Fibroblast of lung (primary cell): ENCODE measurements at regions not wholly inside any gene's neighbourhood (a gene's known extent, or its start where the extent isn't known, plus 50 kb on each side); places are given as distances from the start of the nearest gene placed in this dataset.

Experiments used
- DNase-seq, 2 donors: peaks; one replicate each; pipeline versions ENCODE4 v3.0.0 to v3.0.0-alpha.2; 2010; ENCODE audit warnings: low read depth in 2 of 2
- H2AFZ ChIP-seq: 2 replicates; pipeline ENCODE4 v1.5.1; 2012; ENCODE audit warnings: low read length, control low read depth, inconsistent platforms
- H3K27ac ChIP-seq: 2 replicates; pipeline ENCODE4 v1.5.1; 2011; ENCODE audit warnings: low read length, control low read depth; ENCODE audit not compliant: insufficient read depth
- H3K27me3 ChIP-seq: 2 replicates; pipeline ENCODE4 v1.5.1; 2011; ENCODE audit warnings: mild to moderate bottlenecking, low read length; ENCODE audit not compliant: control insufficient read depth, insufficient read depth
- H3K36me3 ChIP-seq: 2 replicates; pipeline ENCODE4 v1.5.1; 2011; ENCODE audit warnings: low read length; ENCODE audit not compliant: control insufficient read depth, insufficient read depth
- H3K4me1 ChIP-seq: 2 replicates; pipeline ENCODE4 v1.5.1; 2011; ENCODE audit warnings: low read length; ENCODE audit not compliant: control insufficient read depth, insufficient read depth; ENCODE audit errors: extremely low read depth
- H3K4me2 ChIP-seq: 2 replicates; pipeline ENCODE4 v1.5.1; 2011; ENCODE audit warnings: low read length, control low read depth; ENCODE audit not compliant: insufficient read depth; ENCODE audit errors: extremely low read depth
- H3K4me3 ChIP-seq, 4 experiments: fragments of 200-600 bp in 1 of 4; sonication (generic) in 1 of 4; replicated peaks in 1 of 4; 2 replicates each; pipeline ENCODE4 v1.5.1; 2011 to 2016; ENCODE audit warnings: low read length in 4 of 4, low read depth in 3 of 4, mild to moderate bottlenecking in 3 of 4, control low read depth in 2 of 4, inconsistent platforms in 1 of 4, mixed read lengths in 1 of 4; ENCODE audit not compliant: insufficient read depth in 1 of 4; ENCODE audit errors: control extremely low read depth in 1 of 4
- H3K79me2 ChIP-seq: 2 replicates; pipeline ENCODE4 v1.5.1; 2012; ENCODE audit warnings: mild to moderate bottlenecking, low read length, inconsistent platforms; ENCODE audit not compliant: control insufficient read depth, insufficient read depth
- H3K9ac ChIP-seq: 2 replicates; pipeline ENCODE4 v1.5.1; 2011; ENCODE audit warnings: mild to moderate bottlenecking, low read length, control low read depth; ENCODE audit not compliant: insufficient read depth
- H3K9me3 ChIP-seq: 2 replicates; pipeline ENCODE4 v1.5.1; 2012; ENCODE audit warnings: low read depth, low read length; ENCODE audit not compliant: control insufficient read depth, insufficient read depth
- H4K20me1 ChIP-seq: 2 replicates; pipeline ENCODE4 v1.5.1; 2011; ENCODE audit warnings: low read length; ENCODE audit not compliant: control insufficient read depth, insufficient read depth; ENCODE audit errors: extremely low read depth
- CTCF ChIP-seq, 2 donors: IDR thresholded peaks in 1 of 2; conservative IDR thresholded peaks in 1 of 2; 1 replicate in 1 of 2; 2 replicates in 1 of 2; pipeline ENCODE4 v1.5.1; 2011 to 2012; ENCODE audit warnings: low read length in 2 of 2, control low read depth in 1 of 2, inconsistent platforms in 1 of 2, low read depth in 1 of 2, mild to moderate bottlenecking in 1 of 2
- EZH2 ChIP-seq: IDR thresholded peaks from 2 replicates; pipeline ENCODE4 v1.5.1; 2012; ENCODE audit warnings: low read length, control low read depth, mild to moderate bottlenecking; ENCODE audit errors: missing control alignments

GRCh38 chr16:54774768-54775167 is 155.9 kb upstream of the IRX5 start:
- Histone ChIP-seq H3K9me3 (no peaks in the 10 kb centered on the region), H3K27ac (no peak overlapping the region), H3K4me2 (no peak overlapping the region), H3K79me2 (no peaks in the 10 kb centered on the region), H2AFZ (no peak overlapping the region), H4K20me1 (no peaks in the 10 kb centered on the region), H3K9ac (no peak overlapping the region), H3K4me1 (no peaks in the 10 kb centered on the region), H3K27me3 (no peaks in the 10 kb centered on the region), H3K36me3 (no peaks in the 10 kb centered on the region), H3K4me3 (no peak overlapping the region)
- DNase-seq, result peak in 1 of 2 donors; percentile 2
- TF ChIP-seq EZH2 (no peak), CTCF (conservative IDR thresholded peaks at IDR 0.05 in 1 of 2, IDR thresholded peaks at IDR 0.05 in 1 of 2; ENCODE audit: low read depth in 1 of 2, low read length in 2 of 2) (no peak)

GRCh38 chr16:54772400-54772799 is 158.3 kb upstream of the IRX5 start:
- TF ChIP-seq CTCF (conservative IDR thresholded peaks at IDR 0.05 in 1 of 2, IDR thresholded peaks at IDR 0.05 in 1 of 2; ENCODE audit: low read depth in 1 of 2, low read length in 2 of 2) (no peak), EZH2 (no peak)
- H3K79me2 ChIP-seq, result no peaks in the 10 kb centered on the region

GRCh38 chr16:54766355-54766754 is 164.3 kb upstream of the IRX5 start:
- no peaks in the 10 kb centered on the region for H3K79me2 ChIP-seq
- no peaks in the 10 kb centered on the region for H3K9me3 ChIP-seq
- no peaks in the 10 kb centered on the region for H3K27me3 ChIP-seq
- no peak overlapping the region for H2AFZ ChIP-seq
- H3K9ac ChIP-seq, result no peak overlapping the region
- H3K4me1 ChIP-seq, result no peaks in the 10 kb centered on the region
- TF ChIP-seq EZH2 (no peak), CTCF (conservative IDR thresholded peaks at IDR 0.05 in 1 of 2, IDR thresholded peaks at IDR 0.05 in 1 of 2; ENCODE audit: low read depth in 1 of 2, low read length in 2 of 2) (no peak)
- H4K20me1 ChIP-seq, result no peaks in the 10 kb centered on the region
- H3K4me2 ChIP-seq, result no peak overlapping the region
- H3K27ac ChIP-seq, result no peak overlapping the region
- H3K4me3 ChIP-seq, result no peak overlapping the region
- DNase-seq, result no peak
- no peaks in the 10 kb centered on the region for H3K36me3 ChIP-seq

More at GRCh38 chr16:54772400-54772799, 158.3 kb upstream of the IRX5 start:
- Histone ChIP-seq H3K9ac (no peak overlapping the region), H3K4me1 (no peaks in the 10 kb centered on the region), H3K4me3 (no peak overlapping the region), H3K27me3 (no peaks in the 10 kb centered on the region), H3K4me2 (no peak overlapping the region), H4K20me1 (no peaks in the 10 kb centered on the region), H2AFZ (no peak overlapping the region), H3K27ac (no peak overlapping the region), H3K9me3 (no peaks in the 10 kb centered on the region), H3K36me3 (no peaks in the 10 kb centered on the region)
- no peak for DNase-seq
